GM19351 (cell line): ENCODE measurements at regions not wholly inside any gene's neighbourhood (a gene's known extent, or its start where the extent isn't known, plus 50 kb on each side); places are given as distances from the start of the nearest gene placed in this dataset.
"Not testable (repeated sequence)": the region's sequence is repeated elsewhere in the genome, so short reads cannot be mapped to it uniquely, and the experiment has no call there.

ENCODE experiments used
- ATAC-seq: cut with Tn5 transposase; IDR thresholded peaks from one replicate; pipeline ENCODE4 v1.9.1; 2021; ENCODE audit warnings: mild to moderate bottlenecking, moderate library complexity; ENCODE audit not compliant: unreplicated experiment

DNA sequence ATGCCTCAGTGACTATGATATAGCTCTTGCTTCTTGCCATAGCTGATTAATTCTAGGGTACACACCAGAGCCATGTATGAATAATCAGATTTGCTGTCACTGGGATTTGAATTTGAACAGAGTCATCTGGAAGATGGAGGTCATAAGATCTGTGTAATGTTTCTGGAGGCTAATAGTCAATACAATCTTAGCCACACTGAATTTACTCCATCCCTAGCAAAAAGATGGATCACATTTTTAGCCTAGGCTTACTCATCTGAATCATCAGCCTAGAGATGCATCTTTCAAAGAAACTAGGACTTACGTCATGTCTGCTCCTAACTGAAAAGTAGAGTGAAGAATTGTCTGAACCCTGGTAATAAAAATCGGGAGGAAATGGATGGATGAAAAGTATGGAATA is 142.3 kb upstream of the ZNF804B start:
- ATAC-seq, result no peak

DNA sequence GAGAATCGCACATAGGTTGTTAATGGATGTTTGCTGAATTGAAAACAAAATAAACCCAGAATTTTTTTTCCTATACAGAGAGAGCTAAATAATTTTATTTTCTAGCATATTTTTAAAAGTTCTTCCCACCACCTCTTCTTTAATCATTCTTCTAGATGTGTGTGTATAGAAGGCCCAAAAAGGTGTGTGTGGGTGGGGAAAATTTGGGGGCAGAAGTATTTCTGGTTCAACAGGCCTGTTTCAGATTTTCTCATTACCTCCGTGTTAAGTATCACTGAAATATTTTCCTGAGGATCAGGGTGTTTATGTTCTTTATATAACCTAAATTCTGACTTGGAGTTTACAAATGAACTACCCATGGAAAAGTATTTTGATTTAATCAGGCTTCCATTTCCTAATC is 144.2 kb upstream of the ZNF804B start:
- no peak for ATAC-seq

DNA sequence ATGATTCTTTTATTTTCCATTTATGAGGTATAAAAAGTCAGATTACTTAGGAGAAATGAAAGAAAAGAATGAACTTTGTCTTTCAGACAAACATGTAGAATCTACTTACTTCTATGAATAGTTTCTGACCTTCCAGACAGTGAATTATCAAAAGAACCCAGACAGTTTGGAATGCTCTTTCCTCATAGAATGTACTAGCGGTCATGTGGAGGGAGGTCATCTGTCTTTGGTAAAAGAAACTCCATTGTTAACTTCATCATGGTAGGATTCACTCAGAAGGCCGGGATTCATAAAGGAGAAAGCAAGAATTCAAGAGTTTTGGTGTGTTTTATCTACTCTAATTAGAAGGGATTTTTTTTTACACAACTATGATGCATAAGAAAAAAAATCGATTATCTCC is 144.8 kb upstream of the ZNF804B start:
- no peak for ATAC-seq

DNA sequence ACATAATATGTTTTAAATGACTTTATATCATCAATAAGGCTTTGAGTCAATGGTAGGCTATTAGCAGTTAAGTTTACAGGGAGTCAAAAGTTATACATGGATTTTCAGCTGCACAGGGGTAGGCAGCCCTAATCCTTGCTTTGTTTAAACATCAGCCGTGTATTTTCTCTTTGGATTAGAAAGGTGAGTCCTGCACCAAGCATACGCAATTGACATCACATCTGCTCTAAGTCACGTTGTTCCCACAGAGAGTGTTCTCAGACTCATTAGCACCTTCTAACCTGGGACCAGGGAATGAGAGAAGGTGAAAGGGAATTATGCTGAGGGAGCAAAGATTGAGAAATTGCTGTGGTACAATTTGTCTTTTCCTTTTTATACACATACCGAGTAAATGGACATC is 148.6 kb upstream of the ZNF804B start:
- no peak for ATAC-seq

DNA sequence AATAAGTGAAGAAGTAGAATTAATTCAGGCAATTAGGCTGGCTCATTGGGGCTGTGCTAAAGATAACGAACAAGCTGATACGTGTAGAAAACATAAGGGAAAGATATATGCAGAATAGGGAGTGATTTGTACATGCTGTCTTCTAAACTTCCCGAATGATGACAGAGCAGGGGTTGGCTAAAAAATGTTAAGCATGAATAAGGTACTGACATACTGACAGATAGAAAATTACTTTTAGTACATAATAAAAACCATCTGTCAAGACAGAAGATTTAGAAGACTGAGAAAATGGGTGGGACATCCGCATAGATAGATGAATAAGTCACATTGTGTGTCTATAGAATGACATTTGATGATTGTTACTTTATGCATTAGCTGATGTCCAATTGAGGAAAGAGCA is 158.8 kb upstream of the ZNF804B start:
- no peak for ATAC-seq

DNA sequence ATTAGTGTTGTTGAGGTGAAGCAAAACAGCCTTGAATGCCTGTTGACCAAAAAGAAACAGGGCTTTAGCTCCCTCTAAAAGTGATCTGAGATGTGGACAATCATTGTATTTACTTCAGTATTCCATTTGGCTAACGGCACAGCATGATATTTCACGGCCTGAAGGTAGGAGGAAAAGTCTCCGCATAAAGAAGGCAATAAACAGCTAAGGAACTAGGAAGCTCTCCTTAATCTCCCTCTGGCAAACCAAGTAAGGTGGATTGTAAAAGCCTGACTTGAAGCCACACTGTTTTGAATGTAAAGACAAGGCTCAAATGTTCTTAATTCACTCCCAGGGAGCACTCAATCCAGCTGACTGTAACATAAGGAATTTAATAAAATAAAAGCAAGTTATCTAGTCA is 160.0 kb upstream of the ZNF804B start:
- no peak for ATAC-seq

DNA sequence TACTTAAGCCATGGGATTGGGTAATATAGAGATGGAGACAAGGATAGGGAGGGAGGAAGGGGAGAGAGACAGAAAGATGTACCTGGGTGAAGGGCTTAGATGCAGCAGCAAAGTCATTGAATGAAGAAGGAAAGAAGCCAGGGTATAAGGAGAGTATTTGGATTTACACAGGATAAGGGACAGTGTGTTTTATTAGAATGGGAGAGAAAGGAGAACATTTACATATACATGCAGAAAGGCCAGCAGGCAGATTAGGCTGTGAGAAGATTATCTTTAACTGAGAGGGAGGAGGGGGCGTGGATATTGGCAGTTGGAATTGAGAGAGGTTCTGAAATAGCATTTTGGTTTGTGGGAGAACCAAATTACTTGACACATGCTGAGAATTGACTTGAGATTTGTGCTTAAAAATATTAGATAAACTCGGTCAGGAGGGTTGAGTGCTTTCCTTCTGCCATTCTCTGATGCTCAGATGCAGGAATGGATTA is 161.5 kb upstream of the ZNF804B start:
- no peak for ATAC-seq

DNA sequence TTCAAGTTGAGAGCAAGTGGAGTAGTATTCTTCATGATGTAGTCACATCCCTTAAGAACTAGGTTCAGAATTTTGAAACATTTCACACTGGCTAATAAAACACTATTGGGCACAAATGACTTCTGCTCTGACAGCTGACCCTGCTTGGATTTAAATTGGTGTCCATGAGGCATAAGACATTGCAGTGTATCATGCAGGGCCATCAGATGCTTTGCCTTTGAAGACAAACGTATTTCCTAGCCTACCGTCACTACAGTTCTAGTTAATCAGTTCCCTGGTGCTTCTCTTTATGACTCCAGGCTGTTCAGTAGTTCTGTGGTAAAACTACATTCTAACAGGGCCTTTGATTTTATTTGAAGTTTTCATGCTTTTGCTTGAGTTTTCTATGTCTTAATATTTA is 168.5 kb upstream of the ZNF804B start:
- no peak for ATAC-seq

DNA sequence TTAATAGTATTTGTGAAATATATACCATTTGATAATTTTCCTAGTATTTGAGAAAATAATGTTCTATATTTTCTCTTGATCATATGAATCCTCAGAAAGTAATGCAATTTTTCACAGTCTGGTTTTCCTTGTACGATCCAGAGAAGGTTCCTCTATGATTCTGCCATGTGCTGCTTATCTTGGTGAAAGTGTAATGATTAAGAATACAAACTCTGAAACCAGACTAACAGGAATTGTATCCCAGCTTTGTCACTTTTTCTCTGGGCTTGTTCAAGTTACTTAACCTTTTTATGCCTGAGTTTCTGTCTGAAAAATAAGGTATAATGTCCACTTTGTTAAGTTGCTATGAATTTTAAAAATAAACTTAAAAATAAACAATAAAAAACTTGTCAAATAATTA is 169.6 kb upstream of the ZNF804B start:
- no peak for ATAC-seq

DNA sequence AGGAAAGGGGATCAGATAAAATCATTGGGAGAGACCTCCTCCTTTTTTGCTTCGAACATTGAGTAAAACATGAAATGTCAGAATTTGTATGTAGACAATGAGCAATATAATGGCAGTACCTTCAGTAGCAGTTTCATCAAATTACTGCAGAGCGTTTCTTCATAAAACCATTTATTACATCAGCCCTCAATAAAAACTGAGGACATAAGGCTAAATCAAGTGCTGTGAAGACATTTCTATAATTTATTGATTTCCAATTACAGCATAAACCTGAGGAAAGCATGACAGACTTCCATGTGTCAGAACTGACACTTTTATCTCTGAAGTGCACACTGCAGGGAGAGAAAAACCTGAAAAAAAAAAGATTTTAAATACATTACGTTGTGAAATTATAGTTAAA is 172.6 kb upstream of the ZNF804B start:
- ATAC-seq, result no peak

DNA sequence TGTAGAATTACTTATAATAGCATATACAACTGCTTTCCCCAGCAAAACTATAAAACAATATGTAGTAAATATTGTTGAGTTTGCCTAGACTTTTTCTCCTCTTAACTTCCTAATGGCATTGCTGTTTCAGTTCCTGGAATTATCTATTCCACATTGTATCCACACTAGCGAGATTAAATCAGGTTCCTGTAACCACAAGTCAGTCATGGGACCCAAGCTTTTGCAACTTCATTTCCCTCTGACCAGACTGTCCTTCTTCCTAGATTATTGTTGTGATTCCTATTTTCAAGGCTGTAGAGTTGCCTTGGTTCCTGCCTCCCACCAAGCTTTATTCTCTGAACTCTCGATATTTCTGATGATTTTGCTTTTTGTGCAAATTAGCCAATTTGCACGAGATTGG is 173.3 kb upstream of the ZNF804B start:
- no peak for ATAC-seq

DNA sequence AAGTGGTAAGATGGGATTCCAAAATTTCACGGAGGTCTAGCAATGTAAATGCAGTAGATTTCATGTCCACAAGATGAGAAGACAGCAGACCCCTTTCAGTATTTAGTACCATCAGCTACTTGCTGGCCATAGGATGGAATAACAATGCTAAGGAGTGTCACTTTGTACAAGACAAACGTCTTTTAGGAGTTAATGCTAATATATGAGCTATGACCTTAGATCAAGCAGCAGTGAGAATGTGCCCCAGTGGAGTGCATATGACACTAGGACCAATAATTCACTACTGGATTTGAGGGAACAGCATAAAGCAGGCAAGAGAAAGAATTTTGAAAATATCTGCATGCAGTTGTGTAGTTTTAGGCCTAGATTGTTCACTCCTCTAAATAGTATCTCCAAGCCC is 182.8 kb upstream of the ZNF804B start:
- no peak for ATAC-seq

DNA sequence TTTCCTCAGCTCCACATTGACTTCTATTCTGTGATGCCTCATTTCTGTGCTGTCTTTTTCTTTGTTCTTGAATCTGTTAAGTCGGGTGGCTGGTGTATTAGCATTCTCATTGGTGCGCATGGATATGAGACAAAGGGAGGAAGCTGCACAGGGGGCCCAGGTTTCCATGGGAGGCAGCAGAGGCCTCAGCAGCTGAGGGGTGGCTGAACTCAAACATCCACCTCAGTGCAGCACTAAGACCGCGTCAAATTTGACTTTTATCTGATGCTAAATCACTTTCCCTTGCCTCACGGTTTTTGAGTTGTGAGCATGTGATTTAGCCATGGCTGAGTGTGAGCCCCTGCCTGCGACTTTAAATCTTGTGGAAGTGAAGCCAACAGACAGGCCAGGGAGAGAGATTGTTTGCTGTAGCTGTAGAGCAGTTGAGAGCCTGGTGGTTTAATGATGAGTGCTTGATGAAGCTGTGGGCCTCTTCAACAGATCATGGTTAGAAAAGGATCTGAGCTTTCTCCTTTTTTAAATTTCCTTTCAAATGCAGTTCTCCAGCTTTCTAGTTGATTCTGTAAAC is 193.3 kb upstream of the ZNF804B start:
- no peak for ATAC-seq

DNA sequence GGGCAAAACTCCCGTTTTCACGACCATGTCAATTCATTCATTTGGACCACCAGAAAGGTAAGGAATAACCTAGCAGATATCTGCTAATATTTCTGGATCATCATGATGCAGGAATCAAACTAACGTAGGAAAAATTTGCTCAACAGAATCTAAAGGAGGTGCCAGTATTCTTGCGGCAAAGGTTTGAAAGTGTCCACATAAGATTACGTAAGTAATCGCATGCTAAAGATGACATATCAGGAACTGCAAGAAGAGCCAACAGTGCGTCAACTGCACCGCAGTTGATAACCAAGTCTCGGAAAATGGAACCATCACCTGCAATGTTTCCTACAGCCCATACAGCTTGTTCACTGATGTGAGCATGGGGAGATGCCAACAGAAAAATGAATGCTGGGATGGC is 194.1 kb upstream of the ZNF804B start:
- ATAC-seq, result no peak

DNA sequence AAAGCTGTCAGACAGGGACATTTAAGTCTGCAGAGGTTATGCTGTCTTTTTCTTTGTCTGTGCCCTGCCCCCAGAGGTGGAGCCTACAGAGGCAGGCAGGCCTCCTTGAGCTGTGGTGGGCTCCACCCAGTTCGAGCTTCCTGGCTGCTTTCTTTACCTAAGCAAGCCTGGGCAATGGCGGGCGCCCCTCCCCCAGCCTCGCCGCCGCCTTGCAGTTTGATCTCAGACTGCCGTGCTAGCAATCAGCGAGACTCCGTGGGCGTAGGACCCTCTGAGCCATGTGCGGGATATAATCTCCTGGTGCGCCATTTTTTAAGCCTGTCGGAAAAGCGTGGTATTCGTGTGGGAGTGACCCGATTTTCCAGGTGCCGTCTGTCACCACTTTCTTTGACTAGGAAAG is 203.1 kb upstream of the ZNF804B start:
- ATAC-seq, result not testable (repeated sequence)

DNA sequence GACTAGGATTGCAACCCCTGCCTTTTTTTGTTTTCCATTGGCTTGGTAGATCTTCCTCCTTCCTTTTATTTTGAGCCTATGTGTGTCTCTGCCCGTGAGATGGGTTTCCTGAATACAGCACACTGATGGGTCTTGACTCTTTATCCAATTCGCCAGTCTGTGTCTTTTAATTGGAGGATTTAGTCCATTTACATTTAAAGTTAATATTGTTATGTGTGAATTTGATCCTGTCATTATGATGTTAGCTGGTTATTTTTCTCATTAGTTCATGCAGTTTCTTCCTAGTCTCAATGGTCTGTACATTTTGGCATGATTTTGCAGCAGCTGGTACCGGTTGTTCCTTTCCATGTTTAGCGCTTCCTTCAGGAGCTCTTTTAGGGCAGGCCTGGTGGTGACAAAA is 204.7 kb upstream of the ZNF804B start:
- not testable (repeated sequence) for ATAC-seq

DNA sequence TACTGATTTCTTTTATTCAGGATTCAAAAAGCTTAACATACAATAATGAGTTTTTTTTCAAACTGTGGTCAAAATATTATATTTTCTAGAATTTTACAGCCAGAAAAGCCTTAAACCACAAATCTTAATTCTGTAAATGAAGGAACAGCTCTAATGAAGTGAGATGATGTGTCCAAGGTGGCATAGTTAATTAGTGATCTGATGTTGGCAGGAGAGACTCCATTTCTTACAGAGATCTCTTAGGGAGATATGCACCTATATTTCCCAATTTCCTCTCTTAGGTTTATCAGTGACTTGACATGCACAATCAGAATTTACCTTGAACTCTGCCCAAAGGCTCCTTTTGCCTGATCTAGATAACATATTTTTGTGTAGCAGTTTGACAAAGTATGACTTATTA is 211.1 kb upstream of the ZNF804B start:
- ATAC-seq, result no peak

DNA sequence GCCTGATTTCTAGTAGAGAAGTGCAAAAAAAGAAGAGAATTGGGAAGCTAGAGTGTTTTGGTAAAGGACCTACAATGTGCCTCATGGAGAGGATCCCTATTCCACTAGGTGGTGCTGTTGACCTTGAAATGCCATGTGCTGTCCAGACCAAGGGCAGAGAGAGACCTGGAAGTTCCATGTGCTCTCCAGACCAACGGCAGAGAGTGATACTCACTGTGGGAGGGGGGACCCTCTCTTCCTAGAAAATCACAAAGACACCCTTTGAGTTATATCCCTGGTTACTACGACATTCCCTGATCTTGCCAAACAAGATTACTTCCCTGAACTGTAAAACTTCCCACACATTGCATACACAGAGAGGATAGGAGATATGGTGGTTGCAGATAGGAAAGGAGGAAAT is 212.7 kb upstream of the ZNF804B start:
- ATAC-seq, result no peak

DNA sequence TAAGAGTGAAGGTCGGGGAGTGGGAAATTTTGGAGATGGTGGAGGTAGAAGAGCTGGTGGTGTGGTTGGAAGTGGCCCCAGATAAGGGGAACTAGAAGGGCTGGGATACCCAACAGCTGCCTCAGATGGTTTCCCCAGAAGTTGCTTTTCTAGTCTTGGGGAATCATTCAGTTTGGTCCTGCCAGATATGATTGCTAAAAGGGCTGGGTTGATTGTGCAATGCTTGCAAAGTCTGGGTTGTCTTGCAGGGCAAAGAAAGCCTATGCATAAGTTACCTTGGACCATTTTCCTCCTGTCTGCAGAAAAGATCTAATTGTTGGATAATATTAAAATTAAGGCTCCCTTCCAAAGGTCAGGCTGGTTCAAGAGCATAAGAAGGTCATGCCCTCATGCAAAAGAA is 213.8 kb upstream of the ZNF804B start:
- ATAC-seq, result no peak

DNA sequence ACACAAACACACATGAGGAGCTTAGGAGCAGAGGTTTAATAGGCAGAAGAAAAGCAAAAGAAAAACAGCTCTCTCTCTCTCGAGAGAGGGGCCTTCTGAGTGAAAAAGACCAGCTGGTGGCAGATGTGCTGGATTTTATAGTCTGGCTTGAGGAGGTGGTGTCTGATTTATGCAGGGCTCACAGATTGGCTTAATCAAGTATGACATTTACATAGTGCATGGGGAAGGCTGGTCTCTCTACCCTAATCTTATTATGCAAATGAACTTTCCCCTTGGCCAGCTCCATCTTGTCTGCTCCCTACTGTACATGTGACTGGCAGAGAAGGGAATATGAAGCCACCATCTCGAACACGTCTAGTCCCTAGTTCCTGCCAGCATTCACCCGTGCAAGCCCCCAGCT is 219.5 kb upstream of the ZNF804B start:
- no peak for ATAC-seq

DNA sequence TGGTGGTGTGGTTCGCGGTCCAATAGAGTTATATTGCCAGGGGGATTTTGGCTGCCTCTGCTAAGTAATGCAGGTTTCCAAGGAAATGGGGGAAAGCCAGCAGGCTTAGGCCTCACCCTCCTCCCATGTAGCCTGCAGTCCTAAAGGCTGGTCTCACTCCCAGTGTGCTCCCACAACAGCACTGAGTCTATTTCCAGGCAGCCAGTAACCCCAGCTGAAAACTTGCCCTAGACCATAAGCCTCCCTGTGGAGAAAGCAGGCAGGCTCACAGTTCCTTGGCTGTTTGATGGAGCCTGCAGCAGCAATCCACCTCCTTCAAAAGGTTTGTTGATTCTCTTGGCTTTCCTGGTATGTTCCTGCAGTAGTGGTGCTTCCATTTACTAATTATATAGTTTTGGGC is 220.0 kb upstream of the ZNF804B start:
- no peak for ATAC-seq

DNA sequence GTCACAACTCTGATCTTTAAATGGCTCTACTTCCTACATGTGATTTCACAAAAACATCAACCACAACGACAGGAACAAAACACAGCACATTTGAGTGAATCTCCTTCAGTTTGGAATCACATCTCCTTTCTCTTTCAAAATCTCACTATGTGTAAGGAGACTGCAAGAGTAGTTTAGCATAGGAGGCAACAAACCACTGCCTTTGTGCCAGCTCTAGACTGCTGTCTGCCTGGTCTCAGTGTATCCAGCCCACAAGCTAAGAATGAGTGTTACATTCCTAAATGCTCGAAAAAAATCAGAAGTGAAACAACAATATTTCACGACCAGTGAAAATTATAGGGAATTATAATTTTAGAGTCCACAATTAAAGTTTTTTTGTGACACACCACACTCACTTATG is 217.0 kb upstream of the STEAP4 start:
- no peak for ATAC-seq

DNA sequence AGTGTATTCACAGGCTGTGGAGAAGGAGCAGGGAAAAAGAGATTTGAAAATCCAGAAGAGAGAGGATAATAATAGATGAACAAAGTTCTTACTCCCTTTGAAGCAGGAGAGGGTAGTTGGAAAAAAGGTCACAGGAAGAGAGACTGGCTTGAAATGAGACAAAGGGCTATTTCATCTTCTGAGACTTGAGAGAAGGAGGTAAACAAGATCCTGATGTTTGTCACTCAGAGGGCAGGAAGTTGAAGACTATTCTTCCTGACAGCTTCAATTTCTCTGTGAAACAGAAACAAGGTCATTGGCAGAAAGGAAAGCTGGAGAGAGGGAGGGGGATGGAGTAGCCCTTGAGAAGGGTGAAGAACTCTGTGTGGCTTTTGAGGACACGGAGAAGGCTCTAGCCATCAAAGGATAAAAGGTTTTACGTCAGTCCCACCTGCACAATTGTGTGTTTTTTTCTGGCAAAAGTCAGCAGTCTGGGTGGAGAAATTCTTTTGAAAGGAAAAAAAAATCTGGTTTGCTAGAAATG is 216.1 kb upstream of the STEAP4 start:
- no peak for ATAC-seq
